ENCODE measurements at regions not wholly inside any gene's neighbourhood (a gene's known extent, or its start where the extent isn't known, plus 50 kb on each side); places are given as distances from the start of the nearest gene placed in this dataset.
A peak's percentile ranks its signal among the peaks of the same experiment; 100 is the strongest.

DNA sequence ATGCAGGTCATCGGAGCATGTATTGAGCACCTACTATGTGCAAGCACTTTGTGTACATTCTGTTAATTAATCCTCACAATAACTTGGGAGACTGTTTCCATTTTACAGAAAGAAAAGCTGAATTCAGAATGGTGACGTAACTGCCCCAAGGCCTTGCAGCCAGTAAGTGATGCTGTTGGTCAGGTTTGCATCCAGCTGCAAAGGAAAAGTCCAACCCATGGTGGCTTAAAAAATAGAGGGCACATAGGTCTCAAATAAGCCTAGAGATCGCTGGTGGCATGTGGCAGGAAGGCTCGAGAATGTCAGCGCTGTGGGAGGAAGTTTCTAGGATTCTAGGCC, 83.8 kb upstream of the CHST15 start:
- TF ChIP-seq Cebpa-rat (IDR thresholded peaks at IDR 0.05): no peak
- Histone ChIP-seq H3K27ac (peak overlapping the region in 7 of 11 experiments; percentile 38 to 63 (median 57); a peak in 11 of 22 replicates), H4K20me1 (no peaks in the 10 kb centered on the region), H3K27me3 (no peaks in the 10 kb centered on the region), H3K4me1 (peaks cover 34 to 54% (median 43%) of the 10 kb centered on the region in 10 experiments), H3K4me3 (no peak overlapping the region), H3K36me3 (no peaks in the 10 kb centered on the region), H3K9me3 (replicated peaks in 1 of 11) (no peaks in the 10 kb centered on the region), H3K9ac (peak overlapping the region in 3 of 11 experiments; percentile 10 to 43 (median 35); a peak in 3 of 22 replicates), H3K4me2 (peak overlapping the region; percentile 58 to 85 (median 71))

DNA sequence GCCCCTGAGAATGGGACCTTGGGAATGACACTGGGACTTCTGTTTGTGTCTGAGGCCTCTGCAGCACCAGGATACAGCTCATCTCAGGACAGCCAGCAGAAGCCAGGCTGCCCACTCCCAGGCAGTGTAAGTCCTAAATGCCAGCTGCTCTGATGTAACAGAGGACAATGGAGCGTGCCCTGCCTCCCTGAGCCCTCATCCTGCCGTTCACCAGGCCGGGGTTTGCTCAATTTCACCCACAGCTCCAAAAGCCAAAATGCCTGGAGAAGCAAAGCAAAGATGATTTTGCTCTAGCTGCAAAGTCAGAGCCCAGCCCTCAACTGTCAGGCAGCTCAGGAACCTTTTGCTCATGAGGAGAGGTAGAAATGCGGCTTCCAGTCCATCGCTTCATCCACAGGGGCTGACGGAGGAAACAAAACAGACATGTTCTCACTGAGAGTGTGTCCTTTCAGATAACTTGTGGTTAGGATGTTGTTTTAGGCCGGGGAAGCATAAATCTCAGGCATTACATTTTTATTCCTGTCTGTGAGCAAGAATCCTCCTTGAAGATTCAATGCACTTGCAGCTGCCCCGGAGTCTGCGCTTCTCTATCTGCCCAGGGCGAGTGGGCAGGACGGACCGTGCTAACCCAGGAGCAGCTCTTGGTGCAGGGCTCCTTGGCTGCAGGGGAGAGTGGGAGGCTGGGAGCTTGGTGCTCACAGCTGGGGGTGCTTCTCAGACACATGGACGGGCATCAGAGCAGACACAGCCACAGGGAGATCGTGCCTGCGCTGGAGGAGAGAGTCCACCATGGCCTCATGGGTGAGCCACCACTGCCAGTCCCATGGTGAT, 83.2 kb upstream of the CHST15 start:
- Histone ChIP-seq H3K4me2 (peak overlapping the region; percentile 58 to 85 (median 71)), H3K27me3 (no peaks in the 10 kb centered on the region), H3K9ac (peak overlapping the region in 8 of 11 experiments; percentile 10 to 59 (median 39); a peak in 10 of 22 replicates), H3K4me3 (no peak overlapping the region), H3K4me1 (peaks cover 34 to 54% (median 43%) of the 10 kb centered on the region in 10 experiments), H3K9me3 (replicated peaks in 1 of 11) (no peaks in the 10 kb centered on the region), H3K27ac (peak overlapping the region in 8 of 11 experiments; percentile 30 to 63 (median 56); a peak in 15 of 22 replicates), H3K36me3 (no peaks in the 10 kb centered on the region), H4K20me1 (no peaks in the 10 kb centered on the region)
- peak in 3 of 11 experiments; percentile 23 to 52 (median 31); a peak in 4 of 22 replicates for TF ChIP-seq Cebpa-rat (IDR thresholded peaks at IDR 0.05)

DNA sequence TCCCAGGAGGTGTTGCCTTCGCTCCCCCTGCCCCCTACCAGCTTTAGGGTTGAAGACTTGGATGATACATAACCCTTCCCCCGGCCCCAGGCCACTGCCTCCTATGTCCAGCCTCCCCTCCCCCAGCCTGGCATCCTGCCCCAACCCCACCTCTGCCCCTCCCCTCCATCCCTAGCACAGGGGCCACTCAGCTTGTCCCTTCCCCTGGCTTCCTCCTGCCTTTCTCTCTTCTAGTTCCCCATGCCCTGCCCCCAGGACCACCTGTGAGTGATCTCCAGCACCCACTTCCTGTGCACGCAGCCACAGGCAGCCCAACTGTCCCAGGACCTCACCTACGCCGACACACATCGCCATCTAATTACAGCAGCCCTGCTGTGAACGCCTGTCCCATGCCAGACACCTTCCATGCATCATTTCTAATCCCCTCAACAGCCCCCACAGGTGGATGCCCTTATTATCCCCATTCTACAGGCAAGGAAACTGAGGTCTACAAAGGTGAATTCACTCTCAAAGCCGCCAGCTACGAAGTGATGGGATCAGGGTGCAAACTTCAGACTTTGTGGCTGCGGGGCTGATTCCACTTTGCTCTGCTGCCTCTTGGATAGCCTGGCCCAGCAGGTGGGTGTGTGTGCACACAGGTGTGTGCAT, 82.4 kb upstream of the CHST15 start:
- peak overlapping the region; percentile 58 to 85 (median 71) for H3K4me2 ChIP-seq
- H4K20me1 ChIP-seq: no peaks in the 10 kb centered on the region
- no peaks in the 10 kb centered on the region for H3K36me3 ChIP-seq
- peak overlapping the region in 8 of 11 experiments; percentile 24 to 63 (median 56); a peak in 13 of 22 replicates for H3K27ac ChIP-seq
- H3K27me3 ChIP-seq: no peaks in the 10 kb centered on the region
- H3K9me3 ChIP-seq (replicated peaks in 1 of 11): no peaks in the 10 kb centered on the region
- H3K4me3 ChIP-seq: no peak overlapping the region
- peaks cover 34 to 47% (median 40%) of the 10 kb centered on the region in 10 experiments for H3K4me1 ChIP-seq
- H3K9ac ChIP-seq: peak overlapping the region in 5 of 11 experiments; percentile 16 to 59 (median 43); a peak in 5 of 22 replicates
- TF ChIP-seq Cebpa-rat (IDR thresholded peaks at IDR 0.05): no peak

DNA sequence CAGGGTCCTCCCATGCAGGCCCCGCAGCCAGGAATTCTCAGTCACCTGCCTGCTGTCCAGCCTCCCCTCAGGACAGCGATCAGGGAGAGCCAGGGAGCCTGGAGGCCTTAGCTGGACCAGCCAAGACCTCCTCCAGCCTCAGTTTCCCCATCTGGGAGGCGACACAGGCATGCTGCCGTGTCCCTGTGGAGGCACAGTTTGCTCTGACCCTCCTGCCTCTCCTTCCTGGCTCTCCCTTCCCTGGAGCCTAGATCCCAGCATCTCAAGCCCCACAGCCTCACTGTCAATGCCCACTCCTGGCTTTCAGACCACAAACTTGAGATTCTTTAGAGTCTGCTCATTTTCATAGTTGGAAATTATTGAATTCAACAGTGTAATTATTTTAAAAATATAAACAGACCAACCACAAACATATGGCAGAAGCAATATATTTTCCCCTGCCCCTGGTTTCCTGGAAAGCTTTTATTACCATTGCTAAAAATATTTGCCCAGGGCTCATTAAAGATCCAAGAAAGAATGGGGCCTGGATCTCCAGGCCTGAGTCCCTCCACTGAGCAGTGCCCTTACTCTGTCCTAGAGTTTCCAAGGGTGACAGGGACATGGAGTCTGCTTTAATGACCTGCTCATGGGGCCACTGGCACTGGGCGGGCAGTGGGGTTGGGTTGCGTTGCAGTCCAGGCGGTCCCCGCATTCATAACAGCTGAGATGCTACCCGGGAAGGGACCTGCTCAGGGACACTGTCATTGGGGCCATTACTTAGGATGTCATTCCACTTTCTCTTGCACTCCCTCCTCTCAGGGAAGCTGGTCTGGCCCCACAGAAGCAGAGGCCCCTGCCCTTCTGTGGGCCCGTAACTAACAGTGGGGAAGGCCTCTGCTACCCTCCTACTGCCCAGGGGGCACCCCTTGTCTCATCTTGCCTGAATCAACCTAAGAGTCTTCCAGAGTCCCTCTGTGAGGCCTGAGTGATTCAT, 81.6 kb upstream of the CHST15 start:
- Histone ChIP-seq H3K9me3 (replicated peaks in 1 of 11) (no peaks in the 10 kb centered on the region), H3K36me3 (no peaks in the 10 kb centered on the region), H3K27ac (peak overlapping the region in 7 of 11 experiments; percentile 15 to 60 (median 35); a peak in 11 of 22 replicates), H3K4me1 (peaks cover 30 to 42% (median 36%) of the 10 kb centered on the region in 10 experiments), H3K9ac (peak overlapping the region in 2 of 11 experiments; percentile 11 to 20; a peak in 2 of 22 replicates), H4K20me1 (no peaks in the 10 kb centered on the region), H3K4me3 (no peak overlapping the region), H3K4me2 (peak overlapping the region; percentile 28 to 85 (median 71); a peak in 21 of 22 replicates), H3K27me3 (no peaks in the 10 kb centered on the region)
- TF ChIP-seq Cebpa-rat (IDR thresholded peaks at IDR 0.05): no peak

DNA sequence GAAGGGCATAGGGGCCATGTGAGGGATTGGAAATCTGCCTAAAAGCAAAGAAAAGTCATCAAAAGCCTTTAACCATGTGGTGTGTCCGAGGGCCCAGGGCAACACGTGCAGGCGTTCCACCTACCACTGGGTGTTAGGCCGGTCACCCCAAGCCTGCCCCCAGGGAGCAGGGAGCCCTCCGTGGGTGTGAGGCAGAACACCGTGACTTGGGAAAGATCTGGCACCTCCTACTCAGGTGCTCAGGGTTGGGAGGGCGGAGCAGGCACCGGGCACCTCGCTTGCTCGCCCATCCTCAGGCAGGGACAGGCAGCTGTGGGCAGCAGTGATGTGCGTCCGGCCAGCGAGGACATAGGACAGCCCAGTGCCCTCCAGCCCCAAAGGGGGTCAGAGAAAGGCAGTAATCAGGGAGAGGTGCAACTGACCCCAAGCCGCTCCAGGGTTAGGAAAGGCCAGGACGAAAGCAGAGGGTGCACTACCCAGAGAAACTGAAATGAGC, 80.7 kb upstream of the CHST15 start:
- H3K9me3 ChIP-seq (replicated peaks in 1 of 11): no peaks in the 10 kb centered on the region
- H3K36me3 ChIP-seq: no peaks in the 10 kb centered on the region
- H4K20me1 ChIP-seq: no peaks in the 10 kb centered on the region
- TF ChIP-seq Cebpa-rat (IDR thresholded peaks at IDR 0.05): no peak
- H3K4me2 ChIP-seq: peak overlapping the region in 7 of 11 experiments; percentile 58 to 81 (median 71); a peak in 12 of 22 replicates
- H3K4me3 ChIP-seq: no peak overlapping the region
- no peak overlapping the region for H3K9ac ChIP-seq
- peak overlapping the region in 2 of 11 experiments; percentile 57 to 60; a peak in 2 of 22 replicates for H3K27ac ChIP-seq
- no peaks in the 10 kb centered on the region for H3K27me3 ChIP-seq
- H3K4me1 ChIP-seq: peaks cover 30 to 42% (median 36%) of the 10 kb centered on the region in 10 experiments

DNA sequence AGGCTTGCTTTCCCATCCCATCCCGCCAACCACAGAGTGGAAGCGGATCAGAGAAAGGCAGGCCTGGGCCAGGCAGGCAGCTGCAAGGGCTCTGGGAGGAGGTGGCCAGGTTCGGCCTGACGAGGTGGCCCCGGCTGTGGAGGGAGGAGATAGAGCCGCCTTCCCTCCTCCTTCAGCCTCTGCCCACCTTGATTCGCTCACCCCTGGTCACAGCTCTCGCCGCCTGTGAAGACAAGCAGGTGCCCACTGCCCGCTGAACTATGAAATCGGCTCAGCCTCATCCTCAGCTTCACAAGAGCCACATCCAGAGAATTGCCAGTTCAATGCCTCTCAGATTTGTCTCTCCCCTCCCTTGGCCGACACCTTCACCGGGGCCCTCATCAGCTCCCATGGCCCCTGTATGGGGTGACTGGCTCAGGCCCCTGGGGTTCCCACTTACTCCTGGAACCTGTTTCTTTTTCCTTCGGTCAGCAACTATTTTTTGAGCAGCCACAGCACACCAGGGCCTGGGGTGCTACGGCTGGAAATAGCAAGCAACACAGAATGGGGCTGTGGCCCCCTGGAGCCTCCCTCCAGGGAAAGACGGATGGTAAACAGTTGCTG, 80.0 kb upstream of the CHST15 start:
- Histone ChIP-seq H4K20me1 (no peaks in the 10 kb centered on the region), H3K4me3 (no peak overlapping the region), H3K9me3 (replicated peaks in 1 of 11) (no peaks in the 10 kb centered on the region), H3K4me2 (no peak overlapping the region), H3K27ac (no peak overlapping the region), H3K4me1 (peaks cover 30 to 42% (median 36%) of the 10 kb centered on the region in 10 experiments), H3K9ac (no peak overlapping the region), H3K27me3 (no peaks in the 10 kb centered on the region), H3K36me3 (no peaks in the 10 kb centered on the region)
- TF ChIP-seq Cebpa-rat (IDR thresholded peaks at IDR 0.05): no peak

DNA sequence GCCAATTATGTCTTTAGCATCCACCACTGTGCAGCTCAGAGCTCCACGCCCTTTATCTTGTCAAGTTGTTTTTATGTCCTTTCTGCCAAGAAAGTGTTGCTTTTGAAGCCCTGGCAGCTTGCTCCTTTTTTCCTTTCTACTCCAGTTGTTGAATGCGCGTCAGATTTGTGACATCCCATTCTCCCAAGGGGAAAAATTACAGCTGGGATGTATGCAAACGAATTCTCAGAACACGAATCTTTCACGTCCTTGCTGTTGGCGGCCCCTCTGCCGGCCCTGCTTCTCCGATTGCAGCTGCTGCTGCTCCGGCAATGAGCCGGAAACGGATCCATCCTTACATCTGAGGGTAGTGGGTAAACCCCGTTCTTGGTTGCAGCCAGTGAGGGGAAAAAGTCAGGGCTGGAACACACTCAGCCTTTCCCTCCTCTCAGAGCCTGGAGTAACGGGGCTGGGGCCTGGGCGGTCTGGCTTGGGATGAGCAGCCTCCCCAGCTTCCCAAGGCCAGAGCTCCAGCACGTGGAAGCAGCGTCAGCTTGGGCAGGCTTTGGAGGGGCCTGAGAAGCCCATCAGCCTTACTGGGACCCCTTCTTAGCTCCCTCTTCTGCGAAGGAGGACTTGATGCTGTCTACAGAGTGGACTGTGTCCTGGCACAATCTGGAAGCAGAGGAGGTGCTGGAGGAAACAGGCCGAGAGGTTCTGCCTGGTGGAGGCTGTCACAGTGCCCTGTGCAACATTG, 79.0 kb upstream of the CHST15 start:
- H3K4me2 ChIP-seq: peak overlapping the region in 1 of 11 experiments; percentile 10; a peak in 2 of 22 replicates
- no peaks in the 10 kb centered on the region for H3K27me3 ChIP-seq
- H3K27ac ChIP-seq: no peak overlapping the region
- no peak overlapping the region for H3K4me3 ChIP-seq
- no peaks in the 10 kb centered on the region for H3K36me3 ChIP-seq
- TF ChIP-seq Cebpa-rat (IDR thresholded peaks at IDR 0.05): no peak
- H4K20me1 ChIP-seq: no peaks in the 10 kb centered on the region
- H3K9me3 ChIP-seq (replicated peaks in 1 of 11): peaks cover 0 to 5% (median 0%) of the 10 kb centered on the region in 11 experiments; a peak in 6 of 22 replicates
- H3K9ac ChIP-seq: no peak overlapping the region
- H3K4me1 ChIP-seq: peaks cover 28 to 38% (median 33%) of the 10 kb centered on the region in 10 experiments
